HG02870 (cell line): ENCODE measurements at regions not wholly inside any gene's neighbourhood (a gene's known extent, or its start where the extent isn't known, plus 50 kb on each side); places are given as distances from the start of the nearest gene placed in this dataset.
"Not testable (repeated sequence)": the region's sequence is repeated elsewhere in the genome, so short reads cannot be mapped to it uniquely, and the experiment has no call there.

ENCODE experiments used
- ATAC-seq: cut with Tn5 transposase; IDR thresholded peaks from one replicate; pipeline ENCODE4 v1.9.1; 2021; ENCODE audit warnings: mild to moderate bottlenecking, moderate library complexity; ENCODE audit not compliant: unreplicated experiment

- no peak for ATAC-seq
Observed at GRCh38 chr13:111411919-111412650, 91.6 kb downstream of the TEX29 start.

- no peak for ATAC-seq
Observed at GRCh38 chr13:111413407-111414187, 93.2 kb downstream of the TEX29 start.

- no peak for ATAC-seq
Observed at GRCh38 chr13:111414341-111414740, 93.9 kb downstream of the TEX29 start.

- no peak for ATAC-seq
Observed at GRCh38 chr13:111415246-111415645, 94.8 kb downstream of the TEX29 start.

GRCh38 chr13:111415765-111416164, 95.3 kb downstream of the TEX29 start:
- no peak for ATAC-seq

- no peak for ATAC-seq
Observed at GRCh38 chr13:111418101-111418500, 97.7 kb downstream of the TEX29 start.

- ATAC-seq = no peak
Observed at GRCh38 chr13:111420113-111420876, 99.9 kb downstream of the TEX29 start.

GRCh38 chr13:111421216-111421615, 100.8 kb downstream of the TEX29 start:
- ATAC-seq = no peak

GRCh38 chr13:111422348-111422747, 101.9 kb downstream of the TEX29 start:
- ATAC-seq = no peak

- ATAC-seq = no peak
Observed at GRCh38 chr13:111423168-111423785, 102.8 kb downstream of the TEX29 start.

GRCh38 chr13:111424134-111424533, 103.7 kb downstream of the TEX29 start:
- ATAC-seq = no peak

- no peak for ATAC-seq
Observed at GRCh38 chr13:111425326-111425725, 104.9 kb downstream of the TEX29 start.

GRCh38 chr13:111429064-111429558, 108.7 kb downstream of the TEX29 start:
- ATAC-seq = peak; percentile 73

- ATAC-seq = no peak
Observed at GRCh38 chr13:111431206-111431605, 110.8 kb downstream of the TEX29 start.

GRCh38 chr13:111434578-111435159, 114.2 kb downstream of the TEX29 start:
- no peak for ATAC-seq

- no peak for ATAC-seq
Observed at GRCh38 chr13:111436446-111436845, 116.0 kb downstream of the TEX29 start.

GRCh38 chr13:111437417-111437816, 117.0 kb downstream of the TEX29 start:
- ATAC-seq = no peak

GRCh38 chr13:111437856-111438547, 117.6 kb downstream of the TEX29 start:
- no peak for ATAC-seq

GRCh38 chr13:111440492-111440891, 120.0 kb downstream of the TEX29 start:
- not testable (repeated sequence) for ATAC-seq

GRCh38 chr13:111443981-111444380, 123.5 kb downstream of the TEX29 start:
- no peak for ATAC-seq
